Thyroid gland (tissue), 4 donors: ENCODE measurements at regions not wholly inside any gene's neighbourhood (a gene's known extent, or its start where the extent isn't known, plus 50 kb on each side); places are given as distances from the start of the nearest gene placed in this dataset.

Source experiments
- POLR2A ChIP-seq, 2 donors: fragments of 450-650 bp; IDR thresholded peaks; one replicate each; pipeline ENCODE4 v1.6.1; 2017; ENCODE audit warnings: antibody characterized with exemption in 2 of 2, mild to moderate bottlenecking in 2 of 2, moderate library complexity in 1 of 2
- TF ChIP-seq, protein P1 (sequence below), 6 experiments: fragments of 200-600 bp in 3 of 6; fragments of 450-650 bp in 3 of 6; sonication (generic) in 3 of 6; IDR thresholded peaks; one replicate each; pipeline ENCODE4 v1.5.1; 2016 to 2019; ENCODE audit warnings: antibody characterized with exemption in 6 of 6, mild to moderate bottlenecking in 2 of 6, inconsistent platforms in 1 of 6, moderate library complexity in 1 of 6

DNA sequence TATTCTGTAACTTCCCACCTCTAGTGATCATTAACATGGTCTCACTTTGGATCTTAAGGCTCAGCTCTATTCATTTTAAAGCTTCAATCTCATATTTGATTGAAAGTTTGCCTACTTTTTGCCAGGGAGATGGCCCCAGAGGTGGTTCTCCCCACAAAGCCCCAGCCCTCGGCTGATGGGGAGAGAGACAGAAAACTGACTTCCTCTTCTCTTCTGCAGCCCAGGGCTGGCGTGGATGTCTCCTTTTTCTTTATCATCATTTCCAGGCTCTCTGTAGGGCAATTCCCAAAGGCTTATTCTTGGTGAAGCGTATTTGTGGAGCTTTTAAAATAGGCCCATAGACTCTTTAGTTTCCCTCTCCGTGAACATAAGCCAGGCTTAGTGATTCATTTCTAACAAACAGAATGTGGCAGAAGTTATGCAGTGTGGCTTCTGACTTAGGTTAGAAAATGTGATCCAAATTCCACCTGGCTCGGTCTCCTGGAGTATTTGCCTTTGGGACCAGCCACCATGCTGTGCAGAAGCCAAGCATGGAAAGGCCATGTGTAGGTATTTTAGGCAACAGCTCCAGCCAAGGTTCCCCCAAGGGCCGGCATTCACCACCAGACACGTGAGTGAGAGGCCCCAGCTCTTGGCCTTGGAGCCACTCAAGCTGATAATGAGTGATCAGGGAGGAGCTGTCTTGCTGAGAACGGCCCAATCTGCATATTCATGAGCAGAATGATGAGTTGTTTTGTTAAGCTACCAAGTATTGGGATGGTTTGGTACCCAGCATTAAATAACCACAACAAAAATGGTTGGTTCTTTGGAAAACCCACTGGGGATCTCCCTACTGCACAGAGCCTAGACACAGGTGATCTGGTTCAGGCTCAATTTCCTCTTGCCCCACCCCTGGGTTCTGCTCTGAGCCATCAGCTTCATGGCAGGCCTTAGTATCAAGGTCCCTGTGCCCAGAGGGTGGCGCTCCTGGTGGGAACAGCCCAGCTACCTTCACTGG is 353.2 kb upstream of the PROK2 start:
- TF ChIP-seq, protein P1, sequence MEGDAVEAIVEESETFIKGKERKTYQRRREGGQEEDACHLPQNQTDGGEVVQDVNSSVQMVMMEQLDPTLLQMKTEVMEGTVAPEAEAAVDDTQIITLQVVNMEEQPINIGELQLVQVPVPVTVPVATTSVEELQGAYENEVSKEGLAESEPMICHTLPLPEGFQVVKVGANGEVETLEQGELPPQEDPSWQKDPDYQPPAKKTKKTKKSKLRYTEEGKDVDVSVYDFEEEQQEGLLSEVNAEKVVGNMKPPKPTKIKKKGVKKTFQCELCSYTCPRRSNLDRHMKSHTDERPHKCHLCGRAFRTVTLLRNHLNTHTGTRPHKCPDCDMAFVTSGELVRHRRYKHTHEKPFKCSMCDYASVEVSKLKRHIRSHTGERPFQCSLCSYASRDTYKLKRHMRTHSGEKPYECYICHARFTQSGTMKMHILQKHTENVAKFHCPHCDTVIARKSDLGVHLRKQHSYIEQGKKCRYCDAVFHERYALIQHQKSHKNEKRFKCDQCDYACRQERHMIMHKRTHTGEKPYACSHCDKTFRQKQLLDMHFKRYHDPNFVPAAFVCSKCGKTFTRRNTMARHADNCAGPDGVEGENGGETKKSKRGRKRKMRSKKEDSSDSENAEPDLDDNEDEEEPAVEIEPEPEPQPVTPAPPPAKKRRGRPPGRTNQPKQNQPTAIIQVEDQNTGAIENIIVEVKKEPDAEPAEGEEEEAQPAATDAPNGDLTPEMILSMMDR (IDR thresholded peaks at IDR 0.05) = no peak
- no peak for TF ChIP-seq POLR2A (IDR thresholded peaks at IDR 0.05)
